ENCODE measurements at regions not wholly inside any gene's neighbourhood (a gene's known extent, or its start where the extent isn't known, plus 50 kb on each side); places are given as distances from the start of the nearest gene placed in this dataset.

DNA sequence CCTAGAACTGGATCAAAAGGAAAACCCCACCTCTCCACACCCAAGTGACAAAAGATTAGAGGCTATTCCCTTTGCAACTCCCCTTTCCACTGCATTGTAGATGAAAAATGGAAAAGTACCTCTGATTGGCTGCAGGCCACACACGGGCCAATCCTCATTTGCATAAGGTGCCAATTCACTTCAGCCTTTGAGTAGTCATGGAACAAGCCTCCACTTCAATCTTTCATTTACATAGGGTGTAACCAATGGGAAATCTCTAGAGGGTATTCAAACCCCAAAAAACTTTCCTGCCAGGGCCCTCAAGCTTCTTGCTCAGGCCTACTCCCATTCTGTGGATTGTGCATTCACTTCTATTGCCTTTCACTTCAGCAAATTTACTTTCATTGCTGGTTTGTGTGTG, 122.3 kb upstream of the KCND3 start:
- TF ChIP-seq, protein P1, sequence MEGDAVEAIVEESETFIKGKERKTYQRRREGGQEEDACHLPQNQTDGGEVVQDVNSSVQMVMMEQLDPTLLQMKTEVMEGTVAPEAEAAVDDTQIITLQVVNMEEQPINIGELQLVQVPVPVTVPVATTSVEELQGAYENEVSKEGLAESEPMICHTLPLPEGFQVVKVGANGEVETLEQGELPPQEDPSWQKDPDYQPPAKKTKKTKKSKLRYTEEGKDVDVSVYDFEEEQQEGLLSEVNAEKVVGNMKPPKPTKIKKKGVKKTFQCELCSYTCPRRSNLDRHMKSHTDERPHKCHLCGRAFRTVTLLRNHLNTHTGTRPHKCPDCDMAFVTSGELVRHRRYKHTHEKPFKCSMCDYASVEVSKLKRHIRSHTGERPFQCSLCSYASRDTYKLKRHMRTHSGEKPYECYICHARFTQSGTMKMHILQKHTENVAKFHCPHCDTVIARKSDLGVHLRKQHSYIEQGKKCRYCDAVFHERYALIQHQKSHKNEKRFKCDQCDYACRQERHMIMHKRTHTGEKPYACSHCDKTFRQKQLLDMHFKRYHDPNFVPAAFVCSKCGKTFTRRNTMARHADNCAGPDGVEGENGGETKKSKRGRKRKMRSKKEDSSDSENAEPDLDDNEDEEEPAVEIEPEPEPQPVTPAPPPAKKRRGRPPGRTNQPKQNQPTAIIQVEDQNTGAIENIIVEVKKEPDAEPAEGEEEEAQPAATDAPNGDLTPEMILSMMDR (conservative IDR thresholded peaks at IDR 0.05), result no peak
- no peaks in the 10 kb centered on the region for H3K79me2 ChIP-seq (ENCODE audit: insufficient read depth, low read length)
- no peaks in the 10 kb centered on the region; the same call in 1 of the 2 replicates for H3K27me3 Mint-ChIP-seq (ENCODE audit: low read depth)

More for the DNA sequence above, 122.3 kb upstream of the KCND3 start:
- H2BK120ac ChIP-seq (ENCODE audit: low read depth, low read length, poor library complexity, severe bottlenecking), result no peak overlapping the region
- Mint-ChIP-seq H3K4me3 (no peak overlapping the region), H3K36me3 (ENCODE audit: insufficient read depth in 1 of 3, low read depth in 3 of 3) (peaks cover 0 to 5% (median 0%) of the 10 kb centered on the region in 3 experiments; a peak in 2 of 7 replicates), H3K9me3 (peaks cover 2 to 7% of the 10 kb centered on the region in 2 experiments; a peak in 4 of 5 replicates), H3K27ac (no peak overlapping the region), H3K4me1 (no peaks in the 10 kb centered on the region)
- H3K4me1 ChIP-seq (ENCODE audit: insufficient read depth, low read length), result no peaks in the 10 kb centered on the region
- no peak for DNase-seq
- no peaks in the 10 kb centered on the region; the same call in 1 of the 2 replicates for H3K27me3 ChIP-seq (ENCODE audit: insufficient read depth, low read length)
- H2BK12ac ChIP-seq (ENCODE audit: insufficient read length, low read depth, low read length), result no peak overlapping the region
- no peak overlapping the region for H2AK5ac ChIP-seq (ENCODE audit: insufficient read length, low read length)
- H2AFZ ChIP-seq (ENCODE audit: low read length), result no peak overlapping the region
- no CpG with 5 or more reads among the region's 1 CpG for WGBS (ENCODE audit: extremely low coverage, insufficient read length, low lambda C conversion rate)
- H3K4ac ChIP-seq (ENCODE audit: low read depth, low read length), result no peak overlapping the region
- no peak overlapping the region for H3K23ac ChIP-seq (ENCODE audit: insufficient read length, low read depth, low read length)
- no peak overlapping the region for H3K56ac ChIP-seq (ENCODE audit: insufficient read length, low read depth, low read length)
- no peak overlapping the region for H2BK20ac ChIP-seq (ENCODE audit: low read depth, low read length, poor library complexity, severe bottlenecking)
- H4K8ac ChIP-seq (replicated peaks; ENCODE audit: insufficient read length, low read depth, low read length), result no peak overlapping the region
- H2BK15ac ChIP-seq (ENCODE audit: low read depth, low read length), result no peak overlapping the region
- no peaks in the 10 kb centered on the region for H3K79me1 ChIP-seq (ENCODE audit: insufficient read depth, low read depth, low read length, poor library complexity, severe bottlenecking)
- H3K9ac ChIP-seq (ENCODE audit: extremely low read depth, insufficient read length, low read length), result no peak overlapping the region
- H4K91ac ChIP-seq (ENCODE audit: insufficient read length, low read depth, low read length), result no peak overlapping the region
- no peak overlapping the region for H3T11ph ChIP-seq (ENCODE audit: low read length)
- H3K23me2 ChIP-seq (ENCODE audit: insufficient read length, low read depth, low read length, poor library complexity, severe bottlenecking), result no peaks in the 10 kb centered on the region
- no peak overlapping the region for H3K4me2 ChIP-seq (ENCODE audit: insufficient read depth, insufficient read length, low read length)
- no peaks in the 10 kb centered on the region for H3K9me3 ChIP-seq (ENCODE audit: control insufficient read depth, low read depth, low read length)
- no peak overlapping the region for H3K27ac ChIP-seq (ENCODE audit: insufficient read length, low read depth, low read length)
- H4K20me1 ChIP-seq (ENCODE audit: control insufficient read depth, insufficient read depth, insufficient read length), result no peaks in the 10 kb centered on the region
- H3K14ac ChIP-seq (ENCODE audit: insufficient read depth, low read length), result no peak overlapping the region
- H2BK5ac ChIP-seq (ENCODE audit: insufficient read length, low read length), result no peak overlapping the region
- no peak overlapping the region for H3K18ac ChIP-seq (ENCODE audit: insufficient read length, low read depth, low read length)
- H4K5ac ChIP-seq (ENCODE audit: insufficient read length, low read depth, low read length), result no peak overlapping the region

All from H9 (cell line).